HepG2 (cell line): ENCODE measurements at regions not wholly inside any gene's neighbourhood (a gene's known extent, or its start where the extent isn't known, plus 50 kb on each side); places are given as distances from the start of the nearest gene placed in this dataset.
A peak's percentile ranks its signal among the peaks of the same experiment; 100 is the strongest.

Experiments
- ATAC-seq: fragments of 200-7000 bp; cut with Tn5 transposase; 3 replicates; pipeline ENCODE4 v1.9.1; 2020; ENCODE audit warnings: mild to moderate bottlenecking, moderate library complexity
- BruUV-seq: library from RNA; stranded (reverse); fragments of 400-500 nt; replicated peaks from 2 replicates; lab custom pipeline; 2021; lab: Mats Ljungman, UMichigan
- CTCF ChIA-PET: fragments of 300-600 bp; formaldehyde crosslinking; extraction: SDS; loops from one replicate; lab custom pipeline; 2021; ENCODE audit warnings: low total read pairs, inconsistent platforms, low intra/inter-chr PET ratio; lab: Yijun Ruan, JAX
- POLR2A ChIA-PET: fragments of 350-600 bp; sonication (Branson Sonifier 250); formaldehyde crosslinking; loops from one replicate; lab custom pipeline; 2020; ENCODE audit warnings: antibody characterized with exemption, inconsistent platforms; lab: Yijun Ruan, JAX
- DNase-seq: peaks from one replicate; pipeline ENCODE4 v3.0.0-alpha.2; 2015; ENCODE audit warnings: low spot score
- FAIRE-seq: peaks from 3 replicates; lab custom pipeline; 2011; peaks lifted over from hg19 to GRCh38; lab: Jason Lieb, UNC
- H2AFZ ChIP-seq: one replicate; pipeline ENCODE4 v1.6.1; 2011; ENCODE audit warnings: low read length, inconsistent platforms
- H3K27ac ChIP-seq: fragments of 300-600 bp; 3 replicates; pipeline ENCODE4 v1.8.0; 2011; ENCODE audit warnings: mixed run types, mild to moderate bottlenecking, mixed read lengths, low read length, inconsistent platforms; ENCODE audit not compliant: insufficient read depth; ENCODE audit errors: extremely low read length
- H3K27me3 ChIP-seq, 2 experiments: fragments of 200-600 bp in 1 of 2; 2 replicates in 1 of 2; 3 replicates in 1 of 2; pipeline versions ENCODE4 v1.6.0 to v1.8.0; 2011; ENCODE audit warnings: low read length in 2 of 2, mild to moderate bottlenecking in 2 of 2, moderate library complexity in 2 of 2, inconsistent platforms in 1 of 2; ENCODE audit not compliant: insufficient read depth in 2 of 2, control insufficient read depth in 1 of 2
- H3K36me3 ChIP-seq, 2 experiments: fragments of 200-600 bp in 1 of 2; replicated peaks in 1 of 2; 2 replicates in 1 of 2; 3 replicates in 1 of 2; pipeline versions ENCODE4 v1.5.1 to v1.8.0; 2011; ENCODE audit warnings: low read length in 2 of 2, inconsistent platforms in 1 of 2; ENCODE audit not compliant: insufficient read depth in 2 of 2, control insufficient read depth in 1 of 2
- H3K4me1 ChIP-seq: 2 replicates; pipeline ENCODE4 v1.5.1; 2012; ENCODE audit warnings: low read length, inconsistent platforms; ENCODE audit not compliant: insufficient read depth
- H3K4me2 ChIP-seq: 2 replicates; pipeline ENCODE4 v1.6.0; 2011; ENCODE audit warnings: low read depth, low read length, inconsistent platforms
- H3K4me3 ChIP-seq, 3 experiments: fragments of 200-600 bp in 1 of 3; sonication (generic), shearing (Covaris generic) in 1 of 3; replicated peaks in 1 of 3; 2 replicates each; pipeline ENCODE4 v1.5.1; 2011 to 2016; ENCODE audit warnings: low read length in 3 of 3, inconsistent platforms in 2 of 3, low read depth in 2 of 3, mild to moderate bottlenecking in 2 of 3, control low read depth in 1 of 3, mixed read lengths in 1 of 3; ENCODE audit not compliant: insufficient read depth in 1 of 3
- H3K79me2 ChIP-seq: one replicate; pipeline ENCODE4 v1.6.1; 2011; ENCODE audit warnings: low read length, inconsistent platforms; ENCODE audit not compliant: insufficient read depth
- H3K9ac ChIP-seq: 2 replicates; pipeline ENCODE4 v1.6.0; 2011; ENCODE audit warnings: mild to moderate bottlenecking, low read depth, low read length, inconsistent platforms; ENCODE audit not compliant: insufficient read depth
- H3K9me3 ChIP-seq: 2 replicates; pipeline ENCODE4 v1.5.1; 2012; ENCODE audit warnings: mild to moderate bottlenecking, low read length
- H4K20me1 ChIP-seq: 2 replicates; pipeline ENCODE4 v1.6.0; 2011; ENCODE audit warnings: inconsistent platforms, mild to moderate bottlenecking, low read length, moderate library complexity; ENCODE audit not compliant: insufficient read depth
- CTCF ChIP-seq: sonication (generic); formaldehyde crosslinking; IDR thresholded peaks from 2 replicates; pipeline ENCODE4 v1.5.0; 2020; ENCODE audit warnings: mild to moderate bottlenecking, missing genetic modification reagents, moderate library complexity
- DPF2 ChIP-seq: sonication (generic); formaldehyde crosslinking; IDR thresholded peaks from 2 replicates; pipeline ENCODE4 v1.4.0; 2020; ENCODE audit warnings: mild to moderate bottlenecking, low read depth, missing genetic modification reagents, borderline replicate concordance
- ELF3 ChIP-seq: IDR thresholded peaks from 2 replicates; pipeline ENCODE4 v1.6.1; 2016; ENCODE audit warnings: missing genetic modification reagents, missing compliant biosample characterization
- HOXA9 ChIP-seq: sonication (generic); formaldehyde crosslinking; IDR thresholded peaks from 2 replicates; pipeline ENCODE4 v1.8.1; 2022; ENCODE audit warnings: missing genetic modification reagents, mild to moderate bottlenecking, moderate library complexity, borderline replicate concordance
- NFYB ChIP-seq: sonication (generic); formaldehyde crosslinking; IDR thresholded peaks from 2 replicates; pipeline ENCODE4 v1.4.0; 2020; ENCODE audit warnings: missing genetic modification reagents
- PATZ1 ChIP-seq: sonication (generic); formaldehyde crosslinking; IDR thresholded peaks from 2 replicates; pipeline ENCODE4 v1.4.0; 2020; ENCODE audit warnings: missing genetic modification reagents
- RARA ChIP-seq: IDR thresholded peaks from 2 replicates; pipeline ENCODE4 v1.6.1; 2016; ENCODE audit warnings: missing genetic modification reagents, missing compliant biosample characterization
- ZBTB38 ChIP-seq: sonication (generic); formaldehyde crosslinking; IDR thresholded peaks from 2 replicates; pipeline ENCODE4 v1.5.1; 2020; ENCODE audit warnings: mild to moderate bottlenecking, missing genetic modification reagents
- ZNF205 ChIP-seq: IDR thresholded peaks from 2 replicates; pipeline ENCODE4 v1.6.1; 2018; ENCODE audit warnings: missing biosample characterization, missing genetic modification reagents
- ZNF792 ChIP-seq: IDR thresholded peaks from 2 replicates; pipeline ENCODE4 v1.6.1; 2016
- WGBS: methylation state at CpG from one replicate; pipeline ENCODE4 v1.1.6; 2017; ENCODE audit warnings: low lambda C conversion rate; 5-methylcytosine and 5-hydroxymethylcytosine counted together
- in situ Hi-C: cut with HindIII; loops from 2 replicates; pipeline ENCODE4 v1.10.0; 2017; ENCODE audit warnings: low pct_unique_long_range_greater_than_20kb; ENCODE audit not compliant: extremely low pct_ligation_motif_present
- intact Hi-C: fragments of 100-400 bp; cut with micrococcal nuclease; formaldehyde crosslinking; loops from one replicate; pipeline ENCODE4 v1.10.0; 2022; ENCODE audit not compliant: unreplicated experiment

GRCh38 chr9:126049896-126050604 is 276.6 kb upstream of the MVB12B start:
- peaks cover 4% of the 10 kb centered on the region in 2 experiments; a peak in 1 of 5 replicates for H3K27me3 ChIP-seq
- TF ChIP-seq DPF2 (CRISPR knock-in tag) (no peak), NFYB (CRISPR knock-in tag) (no peak), RARA (CRISPR knock-in tag) (no peak), ELF3 (no peak), ZBTB38 (CRISPR knock-in tag) (no peak), CTCF (CRISPR knock-in tag) (0 out of 2 replicates have a peak, but pooled peaks have one; percentile 19), PATZ1 (CRISPR knock-in tag) (peak; percentile 26; the same call in 1 of the 2 replicates), ZNF205 (CRISPR knock-in tag) (no peak), ZNF792 (CRISPR knock-in tag) (no peak), HOXA9 (CRISPR knock-in tag) (no peak)
- peaks cover 7% of the 10 kb centered on the region; the same call in 1 of the 2 replicates for H3K9me3 ChIP-seq
- no peak overlapping the region for H3K4me2 ChIP-seq
- no peaks in the 10 kb centered on the region for H3K79me2 ChIP-seq
- H2AFZ ChIP-seq: no peak overlapping the region
- no peak overlapping the region for H3K4me3 ChIP-seq
- H3K4me1 ChIP-seq: no peaks in the 10 kb centered on the region
- H3K36me3 ChIP-seq: no peaks in the 10 kb centered on the region
- ChIA-PET CTCF (interaction anchor here (1.7 kb wide), 1 partner anchor 179 kb away, joined by 6 read pairs; no protein-coding TSS in a partner anchor), POLR2A (no interaction called here)
- no peak overlapping the region for H3K27ac ChIP-seq
- no peak for FAIRE-seq
- no TSS peak for BruUV-seq
- no peak overlapping the region for H3K9ac ChIP-seq
- no peaks in the 10 kb centered on the region for H4K20me1 ChIP-seq
- DNase-seq: no peak
- in situ Hi-C loops: loop anchor here (10.0 kb wide), 1 partner anchor 175 kb away; no protein-coding TSS in a partner anchor
- intact Hi-C loops: loop anchor here (5.0 kb wide), 1 partner anchor 177 kb away; no protein-coding TSS in a partner anchor
- ATAC-seq: peak; percentile 51
- 49% methylated on average over 21 of the region's 26 CpGs for WGBS
